A549 (cell line): ENCODE measurements at regions not wholly inside any gene's neighbourhood (a gene's known extent, or its start where the extent isn't known, plus 50 kb on each side); places are given as distances from the start of the nearest gene placed in this dataset.

Experiments
- ATAC-seq, 2 experiments: fragments of 200-7000 bp in 1 of 2; fragments of >200 bp in 1 of 2; cut with Nextera tagmentation in 1 of 2; cut with Tn5 transposase in 1 of 2; 3 replicates each; pipeline versions ENCODE4 v1.8.0 to v1.9.1; 2018 to 2020; ENCODE audit warnings: mild to moderate bottlenecking in 1 of 2, moderate library complexity in 1 of 2
- CTCF ChIA-PET: fragments of 300-600 bp; sonication (Branson Sonifier 250); formaldehyde crosslinking; extraction: SDS; loops from one replicate; lab custom pipeline; 2021; ENCODE audit warnings: antibody characterized with exemption, inconsistent platforms; lab: Yijun Ruan, JAX
- POLR2A ChIA-PET: fragments of 350-600 bp; formaldehyde crosslinking; extraction: SDS; loops from one replicate; lab custom pipeline; 2021; ENCODE audit warnings: antibody characterized with exemption, inconsistent platforms; lab: Yijun Ruan, JAX
- DNase-seq, 2 experiments: peaks; one replicate each; pipeline versions ENCODE4 v3.0.0 to v3.0.0-alpha.2; 2011 to 2016; ENCODE audit warnings: low read depth in 1 of 2, low spot score in 1 of 2
- FAIRE-seq: peaks from 2 replicates; lab custom pipeline; 2011; peaks lifted over from hg19 to GRCh38; lab: Jason Lieb, UNC
- H3K27ac ChIP-seq, 2 experiments: fragments of >200 bp; sonication (Bioruptor Twin); formaldehyde crosslinking; 3 replicates each; pipeline ENCODE4 v1.5.1; 2016 to 2017
- H3K4me1 ChIP-seq: fragments of >200 bp; sonication (Bioruptor Twin); formaldehyde crosslinking; 3 replicates; pipeline ENCODE4 v1.6.1; 2016
- H3K4me2 ChIP-seq: fragments of >200 bp; sonication (Bioruptor Twin); formaldehyde crosslinking; 3 replicates; pipeline ENCODE4 v1.6.1; 2016
- H3K4me3 ChIP-seq: fragments of >200 bp; sonication (Bioruptor Twin); formaldehyde crosslinking; 3 replicates; pipeline ENCODE4 v1.5.1; 2016
- H3K9me3 ChIP-seq: fragments of >200 bp; sonication (Bioruptor Twin); formaldehyde crosslinking; 3 replicates; pipeline ENCODE4 v1.6.1; 2016
- ATOH8 ChIP-seq: fragments of 250-450 bp; sonication (Bioruptor Pico); IDR thresholded peaks from 2 replicates; pipeline ENCODE4 v1.5.0; 2020; ENCODE audit warnings: low read depth, mild to moderate bottlenecking, moderate library complexity
- BCL3 ChIP-seq: fragments of >200 bp; sonication (Bioruptor Twin); formaldehyde crosslinking; IDR thresholded peaks from 3 replicates; pipeline ENCODE4 v1.6.1; 2016
- BHLHE40 ChIP-seq: IDR thresholded peaks from 2 replicates; pipeline ENCODE4 v1.6.1; 2012; ENCODE audit warnings: low read depth, low read length, inconsistent platforms
- EHMT2 ChIP-seq: fragments of 200-600 bp; sonication (generic); IDR thresholded peaks from 2 replicates; pipeline ENCODE4 v1.6.1; 2016; ENCODE audit warnings: antibody characterized with exemption, low read depth, mild to moderate bottlenecking, moderate library complexity
- EP300 ChIP-seq, 2 experiments: fragments of >200 bp; sonication (Bioruptor Twin); formaldehyde crosslinking; IDR thresholded peaks; 2 replicates in 1 of 2; 3 replicates in 1 of 2; pipeline ENCODE4 v1.6.1; 2016 to 2017
- ESRRA ChIP-seq: fragments of 150-350 bp; IDR thresholded peaks from 2 replicates; pipeline ENCODE4 v1.6.1; 2014; ENCODE audit warnings: mild to moderate bottlenecking, low read length, borderline replicate concordance
- FOSB ChIP-seq: fragments of 250-450 bp; sonication (Bioruptor Pico); IDR thresholded peaks from 2 replicates; pipeline ENCODE4 v1.5.0; 2020; ENCODE audit warnings: mild to moderate bottlenecking, moderate library complexity
- FOSL2 ChIP-seq, 2 experiments: fragments of 450-650 bp in 1 of 2; fragments of >200 bp in 1 of 2; sonication (Bioruptor Twin) in 1 of 2; formaldehyde crosslinking; IDR thresholded peaks; 2 replicates each; pipeline versions ENCODE4 v1.5.0 to v1.6.1; 2016 to 2020; ENCODE audit warnings: mild to moderate bottlenecking in 1 of 2, moderate library complexity in 1 of 2
- HMGXB4 ChIP-seq: fragments of 250-450 bp; sonication (Bioruptor Pico); IDR thresholded peaks from 2 replicates; pipeline ENCODE4 v1.5.0; 2021; ENCODE audit warnings: mild to moderate bottlenecking, moderate library complexity, borderline replicate concordance
- MAX ChIP-seq: IDR thresholded peaks from 2 replicates; pipeline ENCODE4 v1.6.1; 2012
- MAZ ChIP-seq: fragments of 150-350 bp; IDR thresholded peaks from 2 replicates; pipeline ENCODE4 v1.6.1; 2014; ENCODE audit warnings: antibody characterized with exemption, low read depth, low read length, borderline replicate concordance
- NR3C1 ChIP-seq: fragments of >200 bp; sonication (Bioruptor Twin); formaldehyde crosslinking; IDR thresholded peaks from 3 replicates; pipeline ENCODE4 v1.6.1; 2017
- PBX3 ChIP-seq: IDR thresholded peaks from 2 replicates; pipeline ENCODE4 v1.6.1; 2012
- RCOR1 ChIP-seq: fragments of 150-350 bp; IDR thresholded peaks from 2 replicates; pipeline ENCODE4 v1.6.1; 2014; ENCODE audit warnings: antibody characterized with exemption, low read length, low read depth
- REST ChIP-seq: fragments of 200-600 bp; sonication (generic); IDR thresholded peaks from 2 replicates; pipeline ENCODE4 v1.6.1; 2016; ENCODE audit warnings: antibody characterized with exemption, mild to moderate bottlenecking, moderate library complexity
- SREBF2 ChIP-seq: fragments of 450-650 bp; IDR thresholded peaks from 2 replicates; pipeline ENCODE4 v1.6.1; 2014; ENCODE audit warnings: mild to moderate bottlenecking, moderate library complexity
- TFCP2L1 ChIP-seq: fragments of 250-450 bp; sonication (Bioruptor Pico); IDR thresholded peaks from 2 replicates; pipeline ENCODE4 v1.5.0; 2021; ENCODE audit warnings: mild to moderate bottlenecking
- TP53 ChIP-seq: fragments of 250-450 bp; sonication (Bioruptor Pico); IDR thresholded peaks from 2 replicates; pipeline ENCODE4 v1.5.0; 2021; ENCODE audit warnings: mild to moderate bottlenecking, moderate library complexity
- USF2 ChIP-seq: fragments of 450-650 bp; IDR thresholded peaks from 2 replicates; pipeline ENCODE4 v1.6.1; 2014; ENCODE audit warnings: antibody characterized with exemption
- ZC3H11A ChIP-seq: fragments of 450-650 bp; IDR thresholded peaks from 2 replicates; pipeline ENCODE4 v1.6.1; 2014; ENCODE audit warnings: antibody characterized with exemption, mild to moderate bottlenecking
- ZSCAN20 ChIP-seq: fragments of 250-450 bp; sonication (Bioruptor Pico); IDR thresholded peaks from 2 replicates; pipeline ENCODE4 v1.8.0; 2022; ENCODE audit warnings: mild to moderate bottlenecking, moderate library complexity
- WGBS: methylation state at CpG from one replicate; pipeline ENCODE4 v1.1.6; 2017; ENCODE audit errors: missing lambda C conversion rate; 5-methylcytosine and 5-hydroxymethylcytosine counted together

GRCh38 chr4:128385683-128386304 lies 98.2 kb upstream of the PGRMC2 start (continued):
- no peak for TF ChIP-seq PBX3
- no peak for TF ChIP-seq TFCP2L1 (CRISPR knock-in tag)
- peak; percentile 50 to 58; a peak in 2 of 5 replicates for TF ChIP-seq EP300 (IDR thresholded peaks at IDR 0.05)
- no peak for TF ChIP-seq NR3C1
- no peak for TF ChIP-seq ZC3H11A
- no peak for TF ChIP-seq RCOR1
- no peak for TF ChIP-seq EHMT2
- TF ChIP-seq MAX = no peak; the same call in 1 of the 2 replicates
- no peak for TF ChIP-seq BHLHE40
- TF ChIP-seq HMGXB4 (CRISPR knock-in tag) = no peak
- no peak for TF ChIP-seq ESRRA
- no peak for TF ChIP-seq REST

- Histone ChIP-seq H3K4me3 (no peak overlapping the region), H3K9me3 (no peaks in the 10 kb centered on the region), H3K4me1 (peaks cover 62% of the 10 kb centered on the region), H3K4me2 (peak overlapping the region; percentile 75), H3K27ac (peak overlapping the region; percentile 87 to 88)
- FAIRE-seq (no peak), ATAC-seq (no peak), DNase-seq (no peak)
- ChIA-PET POLR2A (interaction anchor here (1.5 to 1.9 kb wide), 2 partner anchors 63 to 99 kb away, joined by 4 to 7 read pairs; no protein-coding TSS in a partner anchor), CTCF (interaction anchor here (1.5 to 2.5 kb wide), 3 partner anchors 11 to 43 kb away, joined by 3 to 13 read pairs (median 3); no protein-coding TSS in a partner anchor)
- no peak for TF ChIP-seq ESRRA
- no peak for TF ChIP-seq ATOH8
- TF ChIP-seq TP53 (CRISPR knock-in tag) = no peak
- no peak for TF ChIP-seq FOSL2 (IDR thresholded peaks at IDR 0.05)
- no peak for TF ChIP-seq FOSL2 (CRISPR knock-in tag; IDR thresholded peaks at IDR 0.05)
- TF ChIP-seq MAZ = no peak
- TF ChIP-seq ZSCAN20 = no peak
- TF ChIP-seq FOSB (CRISPR knock-in tag) = no peak
- no peak for TF ChIP-seq USF2
- TF ChIP-seq BCL3 = no peak
- no peak for TF ChIP-seq SREBF2
- WGBS = 81% methylated on average over 12 of the region's 12 CpGs
Observed at GRCh38 chr4:128384765-128385598, 97.4 kb upstream of the PGRMC2 start.
